K562 (cell line): ENCODE measurements at regions not wholly inside any gene's neighbourhood (a gene's known extent, or its start where the extent isn't known, plus 50 kb on each side); places are given as distances from the start of the nearest gene placed in this dataset.

Experiments
- ATAC-seq: fragments of 200-7000 bp; cut with Tn5 transposase; 3 replicates; pipeline ENCODE4 v1.9.1; 2020; ENCODE audit warnings: moderate library complexity
- BruUV-seq: library from RNA; stranded (reverse); fragments of 400-500 nt; replicated peaks from 2 replicates; lab custom pipeline; 2021; lab: Mats Ljungman, UMichigan
- CTCF ChIA-PET: fragments of 300-600 bp; formaldehyde crosslinking; extraction: SDS; loops from one replicate; lab custom pipeline; 2021; ENCODE audit warnings: low intra/inter-chr PET ratio; lab: Yijun Ruan, JAX
- POLR2A ChIA-PET: fragments of 300-600, 350-650 bp; sonication (Branson Sonifier 250); formaldehyde crosslinking; extraction: SDS; loops from one replicate; lab custom pipeline; 2021; ENCODE audit warnings: antibody characterized with exemption, inconsistent platforms; lab: Yijun Ruan, JAX
- DNase-seq, 4 experiments: peaks; one replicate each; pipeline versions ENCODE4 v3.0.0 to v3.0.0-alpha.2; 2011 to 2018; ENCODE audit warnings: low spot score in 3 of 4, mixed read lengths in 3 of 4; ENCODE audit errors: extremely low read depth in 1 of 4
- FAIRE-seq: peaks from 2 replicates; lab custom pipeline; 2011; peaks lifted over from hg19 to GRCh38; lab: Jason Lieb, UNC
- H2AFZ ChIP-seq: 2 replicates; pipeline ENCODE4 v1.6.0; 2011; ENCODE audit warnings: low read depth, low read length, control low read depth, inconsistent platforms
- H3K27ac ChIP-seq: fragments of 200-600 bp; 3 replicates; pipeline ENCODE4 v1.8.0; 2011; ENCODE audit warnings: low read depth, mild to moderate bottlenecking, control low read depth, inconsistent platforms, low read length, moderate library complexity, mixed read lengths; ENCODE audit errors: extremely low read depth
- H3K27me3 ChIP-seq, 2 experiments: fragments of 300-600 bp in 1 of 2; 2 replicates in 1 of 2; 3 replicates in 1 of 2; pipeline versions ENCODE4 v1.6.0 to v1.8.0; 2011; ENCODE audit warnings: inconsistent platforms in 2 of 2, low read length in 2 of 2, mild to moderate bottlenecking in 1 of 2, mixed read lengths in 1 of 2, moderate library complexity in 1 of 2; ENCODE audit not compliant: control insufficient read depth in 2 of 2, insufficient read depth in 2 of 2
- H3K36me3 ChIP-seq: fragments of 300-600 bp; 3 replicates; pipeline ENCODE4 v1.8.0; 2011; ENCODE audit warnings: mild to moderate bottlenecking, low read length, inconsistent platforms; ENCODE audit not compliant: control insufficient read depth, insufficient read depth
- H3K4me1 ChIP-seq, 2 experiments: fragments of 200-600 bp in 1 of 2; replicated peaks in 1 of 2; 2 replicates in 1 of 2; 3 replicates in 1 of 2; pipeline versions ENCODE4 v1.5.1 to v1.8.0; 2011; ENCODE audit warnings: inconsistent platforms in 2 of 2, low read length in 2 of 2, mild to moderate bottlenecking in 1 of 2, mixed read lengths in 1 of 2, moderate library complexity in 1 of 2; ENCODE audit not compliant: control insufficient read depth in 2 of 2, insufficient read depth in 2 of 2
- H3K4me2 ChIP-seq: 2 replicates; pipeline ENCODE4 v1.6.1; 2011; ENCODE audit warnings: low read length, control low read depth, inconsistent platforms, mixed read lengths; ENCODE audit not compliant: insufficient read depth
- H3K4me3 ChIP-seq: fragments of 200-600 bp; sonication (generic), shearing (Covaris generic); 2 replicates; pipeline ENCODE4 v1.5.1; 2016; ENCODE audit warnings: control low read depth, inconsistent platforms
- H3K79me2 ChIP-seq: fragments of 200-600 bp; 3 replicates; pipeline ENCODE4 v1.8.0; 2011; ENCODE audit warnings: low read length, inconsistent platforms; ENCODE audit not compliant: control insufficient read depth, insufficient read depth
- H3K9ac ChIP-seq, 2 experiments: 2 replicates each; pipeline versions ENCODE4 v1.6.0 to v1.6.1; 2011; ENCODE audit warnings: low read depth in 2 of 2, low read length in 2 of 2, control low read depth in 1 of 2, inconsistent platforms in 1 of 2, mild to moderate bottlenecking in 1 of 2, mixed read lengths in 1 of 2; ENCODE audit not compliant: insufficient read depth in 1 of 2
- H3K9me1 ChIP-seq: one replicate; pipeline ENCODE4 v1.6.0; 2011; ENCODE audit warnings: inconsistent platforms, mild to moderate bottlenecking, low read length, moderate library complexity; ENCODE audit not compliant: control insufficient read depth, insufficient read depth
- H3K9me3 ChIP-seq: replicated peaks from 2 replicates; pipeline ENCODE4 v1.5.1; 2011; ENCODE audit warnings: low read depth, low read length, inconsistent platforms; ENCODE audit not compliant: control insufficient read depth, insufficient read depth
- H4K20me1 ChIP-seq: replicated peaks from 2 replicates; pipeline ENCODE4 v1.6.1; 2011; ENCODE audit warnings: low read length, inconsistent platforms, mixed read lengths; ENCODE audit not compliant: control insufficient read depth, insufficient read depth
- BACH1 ChIP-seq: fragments of 200-800 bp; sonication (Bioruptor generic); IDR thresholded peaks from 2 replicates; pipeline ENCODE4 v1.6.1; 2016; ENCODE audit warnings: missing genetic modification characterization, missing compliant biosample characterization
- CHD4 ChIP-seq: fragments of 200-600 bp; sonication (generic); IDR thresholded peaks from 3 replicates; pipeline ENCODE4 v1.6.1; 2012; ENCODE audit warnings: low read depth, mild to moderate bottlenecking, mixed read lengths, low read length, inconsistent platforms; ENCODE audit not compliant: insufficient read depth, insufficient replicate concordance, poor library complexity, severe bottlenecking
- E2F8 ChIP-seq: fragments of 450-650 bp; IDR thresholded peaks from 2 replicates; pipeline ENCODE4 v1.7.1; 2018; ENCODE audit warnings: mild to moderate bottlenecking, low read depth; ENCODE audit not compliant: partially characterized antibody
- NELFE ChIP-seq: IDR thresholded peaks from 2 replicates; pipeline ENCODE4 v1.6.1; 2011; ENCODE audit warnings: mild to moderate bottlenecking; ENCODE audit not compliant: insufficient read depth, insufficient read length
- POLR3A ChIP-seq: IDR thresholded peaks from 2 replicates; pipeline ENCODE4 v1.6.1; 2011; ENCODE audit warnings: borderline replicate concordance, mild to moderate bottlenecking, moderate library complexity; ENCODE audit not compliant: insufficient read length, insufficient read depth; ENCODE audit errors: extremely low read depth
- POLR3G ChIP-seq: IDR thresholded peaks from 2 replicates; pipeline ENCODE4 v1.6.1; 2011; ENCODE audit not compliant: insufficient read length, insufficient replicate concordance; ENCODE audit errors: extremely low read depth
- TBL1XR1 ChIP-seq, 2 experiments: IDR thresholded peaks; 2 replicates each; pipeline ENCODE4 v1.6.1; 2012; ENCODE audit warnings: improper control_type of control experiment in 2 of 2, low read length in 2 of 2, mild to moderate bottlenecking in 1 of 2
- TFAP4 ChIP-seq: sonication (generic); formaldehyde crosslinking; IDR thresholded peaks from 2 replicates; pipeline ENCODE4 v1.8.0; 2022; ENCODE audit warnings: missing genetic modification reagents, mild to moderate bottlenecking, moderate library complexity, borderline replicate concordance
- TGIF2 ChIP-seq: sonication (generic); formaldehyde crosslinking; IDR thresholded peaks from 2 replicates; pipeline ENCODE4 v1.8.1; 2022; ENCODE audit warnings: mild to moderate bottlenecking, missing genetic modification reagents, moderate library complexity
- TRIM24 ChIP-seq, 2 experiments: fragments of 450-650 bp; IDR thresholded peaks; 2 replicates each; pipeline ENCODE4 v1.6.1; 2016
- ZNF253 ChIP-seq: fragments of 250-450 bp; sonication (Bioruptor Pico); conservative IDR thresholded peaks from 2 replicates; pipeline ENCODE4 v1.6.1; 2021; ENCODE audit warnings: mild to moderate bottlenecking
- ZNF507 ChIP-seq: conservative IDR thresholded peaks from 2 replicates; pipeline ENCODE4 v1.6.1; 2017; ENCODE audit warnings: missing genetic modification characterization, missing compliant biosample characterization
- ZNF583 ChIP-seq: fragments of 250-450 bp; sonication (Bioruptor Pico); IDR thresholded peaks from 2 replicates; pipeline ENCODE4 v1.4.0; 2020
- ZNF717 ChIP-seq: fragments of 250-450 bp; sonication (Bioruptor Pico); IDR thresholded peaks from 2 replicates; pipeline ENCODE4 v1.5.0; 2021
- ZNF75A ChIP-seq: fragments of 450-650 bp; formaldehyde crosslinking; IDR thresholded peaks from 2 replicates; pipeline ENCODE4 v1.4.0; 2020; ENCODE audit warnings: mild to moderate bottlenecking
- WGBS: fragments of 100-300 bp; shearing (Covaris generic); methylation state at CpG from one replicate; pipeline ENCODE4 v1.1.6; 2016; ENCODE audit warnings: low coverage, mixed read lengths; ENCODE audit not compliant: insufficient coverage; ENCODE audit errors: missing lambda C conversion rate; 5-methylcytosine and 5-hydroxymethylcytosine counted together
- in situ Hi-C: fragments of 300-500 bp; cut with MboI; formaldehyde crosslinking; loops from 4 replicates; pipeline ENCODE4 v1.15.0; 2018; ENCODE audit warnings: inconsistent platforms, mixed read lengths
- intact Hi-C: fragments of 100-400 bp; cut with micrococcal nuclease; formaldehyde crosslinking; loops from 2 replicates; pipeline ENCODE4 v1.14.2; 2022

- no peaks in the 10 kb centered on the region for H3K36me3 ChIP-seq
- in situ Hi-C loops (no loop called here), intact Hi-C loops (no loop called here)
- no peaks in the 10 kb centered on the region for H3K79me2 ChIP-seq
- DNase-seq (no peak), ATAC-seq (no peak), FAIRE-seq (no peak)
- no peaks in the 10 kb centered on the region for H3K9me3 ChIP-seq
- no peak for TF ChIP-seq TBL1XR1 (IDR thresholded peaks at IDR 0.05; ENCODE audit: low read length in 2 of 2)
- no peak for TF ChIP-seq POLR3G
- TF ChIP-seq ZNF507, result no peak
- TF ChIP-seq TRIM24 (IDR thresholded peaks at IDR 0.05), result no peak
- no peak for TF ChIP-seq ZNF583 (CRISPR knock-in tag)
- no peak for TF ChIP-seq ZNF717
- H2AFZ ChIP-seq, result no peak overlapping the region
- POLR2A ChIA-PET, result no interaction called here
- no peaks in the 10 kb centered on the region for H3K27me3 ChIP-seq
- 2% methylated on average over 4 of the region's 4 CpGs for WGBS
- no peaks in the 10 kb centered on the region for H3K9me1 ChIP-seq
- no peaks in the 10 kb centered on the region for H3K4me1 ChIP-seq
- no peak overlapping the region for H3K9ac ChIP-seq
- CTCF ChIA-PET, result no interaction called here
- H3K4me2 ChIP-seq, result no peak overlapping the region
- no peak overlapping the region for H3K4me3 ChIP-seq
- no peaks in the 10 kb centered on the region for H4K20me1 ChIP-seq
- no TSS peak for BruUV-seq
- H3K27ac ChIP-seq, result no peak overlapping the region
Observed at GRCh38 chr10:111954386-111954785, 229.2 kb downstream of the GPAM start.

GRCh38 chr10:111956841-111957240 lies 226.7 kb downstream of the GPAM start:
- ChIA-PET CTCF (no interaction called here), POLR2A (no interaction called here)
- Histone ChIP-seq H3K9me3 (no peaks in the 10 kb centered on the region), H3K27me3 (no peaks in the 10 kb centered on the region), H3K9ac (no peak overlapping the region), H3K9me1 (no peaks in the 10 kb centered on the region), H3K36me3 (no peaks in the 10 kb centered on the region), H3K4me3 (no peak overlapping the region), H3K4me2 (no peak overlapping the region), H2AFZ (no peak overlapping the region), H3K27ac (no peak overlapping the region), H4K20me1 (no peaks in the 10 kb centered on the region), H3K4me1 (no peaks in the 10 kb centered on the region), H3K79me2 (no peaks in the 10 kb centered on the region)
- ATAC-seq (no peak), DNase-seq (no peak), FAIRE-seq (no peak)
- intact Hi-C loops (no loop called here), in situ Hi-C loops (no loop called here)
- BruUV-seq, result no TSS peak
- 3% methylated on average over 6 of the region's 6 CpGs for WGBS
- TF ChIP-seq TGIF2 (CRISPR knock-in tag) (no peak), TFAP4 (CRISPR knock-in tag) (no peak), NELFE (no peak), E2F8 (no peak), POLR3A (no peak), ZNF583 (CRISPR knock-in tag) (no peak), BACH1 (tag) (no peak), ZNF253 (CRISPR knock-in tag) (no peak), ZNF75A (no peak), CHD4 (no peak)
